Esophagus mucosa (tissue), 1 donor: ENCODE measurements at regions not wholly inside any gene's neighbourhood (a gene's known extent, or its start where the extent isn't known, plus 50 kb on each side); places are given as distances from the start of the nearest gene placed in this dataset.
"Not testable (repeated sequence)": the region's sequence is repeated elsewhere in the genome, so short reads cannot be mapped to it uniquely, and the experiment has no call there.

ENCODE experiments used
- ATAC-seq: fragments of 200-7000 bp; cut with Tn5 transposase; one replicate; pipeline ENCODE4 v1.9.1; 2020
- donor health status: DM: yes; HTN: yes; CAD: no.

- ATAC-seq, result no peak
Observed at GRCh38 chr5:169411786-169412430, 111.0 kb upstream of the SLIT3 start.

DNA sequence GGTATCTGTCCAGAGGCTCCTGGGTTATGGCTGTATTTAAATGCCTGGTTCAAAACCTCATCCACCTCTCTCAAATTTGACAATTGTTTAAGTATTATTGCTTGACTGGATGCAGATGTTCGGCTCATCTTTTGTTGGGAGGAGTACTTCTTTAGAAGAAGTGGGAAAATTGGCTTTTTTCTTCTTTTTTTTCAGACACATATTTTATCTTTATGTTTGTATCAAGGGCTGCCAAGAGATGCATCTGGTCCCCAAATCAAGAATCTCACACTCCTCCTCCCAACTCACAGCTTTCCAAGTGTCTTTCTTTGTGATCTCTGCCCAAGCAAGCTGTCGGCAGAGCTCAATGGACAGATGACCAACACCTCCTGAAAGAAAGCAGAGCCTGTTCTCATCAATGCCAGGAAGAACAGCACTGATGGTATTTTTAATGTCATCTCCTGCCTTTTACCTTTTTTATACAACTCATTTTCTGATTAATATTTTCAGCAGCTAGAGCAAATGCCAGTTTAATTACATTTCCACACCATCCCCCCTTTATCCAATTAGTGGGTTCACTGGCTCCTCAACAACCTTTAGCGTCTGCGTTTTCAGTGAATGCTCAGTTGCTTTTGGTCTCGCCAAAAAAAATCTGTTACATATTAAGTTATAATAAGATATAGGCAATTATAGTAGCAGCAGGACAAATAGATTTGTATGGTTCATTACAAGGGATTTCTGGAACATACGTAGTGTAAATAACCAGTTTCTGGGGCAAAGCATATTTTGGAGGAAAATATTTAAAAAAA, 110.3 kb upstream of the SLIT3 start:
- no peak for ATAC-seq

- ATAC-seq, result no peak
Observed at GRCh38 chr5:169408731-169409130, 107.8 kb upstream of the SLIT3 start.

DNA sequence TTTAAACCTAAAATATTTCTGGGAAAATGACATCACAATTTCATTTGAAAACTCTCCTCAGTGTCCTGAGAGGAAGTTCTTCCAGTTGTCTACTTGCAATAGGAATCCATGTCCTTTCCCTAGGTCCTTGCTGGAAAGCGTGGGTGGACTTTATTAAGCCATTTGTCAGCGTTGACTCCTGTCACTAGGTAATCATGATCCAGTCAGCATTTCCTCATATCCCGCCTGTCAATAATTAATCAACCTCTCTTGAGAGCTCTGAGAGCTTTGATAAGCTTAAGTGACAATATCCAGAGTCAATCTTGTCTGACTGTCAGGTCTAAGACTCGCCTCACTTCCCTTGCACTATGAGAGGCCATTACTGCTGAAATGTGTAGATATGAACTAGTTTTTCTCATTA, 107.2 kb upstream of the SLIT3 start:
- ATAC-seq, result no peak

- no peak for ATAC-seq
Observed at GRCh38 chr5:169404223-169404622, 103.3 kb upstream of the SLIT3 start.

DNA sequence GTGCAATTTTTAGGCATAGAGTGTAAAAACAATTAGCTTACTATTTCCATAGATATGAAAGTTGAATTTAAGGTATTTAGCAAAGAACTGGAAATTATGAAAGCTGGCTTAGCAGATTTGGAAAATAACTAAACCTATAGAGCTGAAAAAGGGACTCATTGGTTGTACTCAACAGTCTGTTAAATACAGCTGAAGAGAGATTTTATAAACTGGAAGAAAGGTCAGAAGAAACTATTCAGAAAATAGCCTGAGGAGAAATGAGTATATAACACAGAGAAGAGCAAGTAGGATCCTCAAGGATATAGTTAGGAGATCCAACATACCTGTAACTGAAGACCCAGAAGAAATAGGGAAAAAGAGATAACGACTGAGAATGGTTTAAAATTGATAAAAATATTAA, 97.6 kb upstream of the SLIT3 start:
- no peak for ATAC-seq

GRCh38 chr5:169395136-169395535, 94.2 kb upstream of the SLIT3 start:
- no peak for ATAC-seq

DNA sequence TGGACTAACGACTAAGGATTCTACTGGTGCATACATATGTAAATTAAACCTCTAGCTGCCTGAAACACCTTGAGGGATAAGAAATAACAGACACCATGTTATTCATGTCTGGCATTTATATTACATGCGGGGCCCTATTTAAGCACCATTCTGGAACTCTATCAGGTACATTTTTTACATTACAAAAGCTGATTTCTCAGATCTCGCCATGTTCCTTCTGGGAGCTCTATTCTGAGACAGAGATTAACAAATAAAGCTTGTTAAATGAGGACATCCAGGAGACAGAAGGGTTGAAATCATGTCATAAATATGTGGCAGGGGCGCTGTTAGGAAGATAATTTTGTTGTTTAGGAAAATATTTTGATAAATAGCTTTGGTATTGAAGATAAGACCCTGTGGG, 93.4 kb upstream of the SLIT3 start:
- ATAC-seq, result no peak

GRCh38 chr5:169393907-169394306, 93.0 kb upstream of the SLIT3 start:
- ATAC-seq, result no peak

- ATAC-seq, result no peak
Observed at GRCh38 chr5:169390265-169390664, 89.3 kb upstream of the SLIT3 start.

DNA sequence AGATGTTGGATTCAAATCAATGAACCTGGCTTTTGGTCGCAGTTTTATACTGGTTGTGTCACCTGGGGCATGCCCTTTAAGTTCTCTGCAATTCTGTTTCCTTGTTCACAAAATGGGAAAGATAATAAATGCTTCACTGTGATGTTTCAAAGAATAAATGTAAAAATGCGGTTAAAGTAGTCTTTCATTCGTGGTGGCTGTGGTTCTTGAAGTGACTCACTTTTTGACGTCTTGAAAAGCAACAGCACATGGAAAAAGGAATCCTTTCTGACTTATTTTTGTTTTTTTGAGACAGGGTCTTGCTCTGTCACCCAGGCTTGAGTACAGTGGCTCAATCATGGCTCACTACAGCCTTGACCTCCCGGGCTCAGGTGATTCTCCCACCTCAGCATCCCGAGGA, 88.4 kb upstream of the SLIT3 start:
- ATAC-seq, result no peak

DNA sequence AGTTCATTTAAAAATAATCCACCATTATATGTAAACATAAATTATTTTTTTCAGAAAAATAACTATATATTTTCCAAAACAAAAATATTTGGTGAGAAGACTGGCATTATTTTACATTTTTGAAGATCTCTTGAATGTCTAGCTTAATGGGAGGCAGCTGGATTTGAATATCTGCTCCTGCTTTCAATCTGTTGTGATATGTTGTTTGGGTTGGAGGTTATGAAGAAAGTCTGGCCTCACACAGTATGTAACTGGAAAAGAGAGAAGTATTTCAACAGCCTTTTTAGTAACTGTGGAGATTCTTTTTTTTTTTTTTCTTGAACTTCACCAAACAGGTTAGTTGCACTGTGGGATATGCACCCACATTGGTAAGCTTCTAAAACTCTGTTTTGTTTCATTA, 84.7 kb upstream of the SLIT3 start:
- ATAC-seq, result no peak

GRCh38 chr5:169384661-169385060, 83.7 kb upstream of the SLIT3 start:
- no peak for ATAC-seq

GRCh38 chr5:169374761-169375160, 73.8 kb upstream of the SLIT3 start:
- ATAC-seq, result no peak

GRCh38 chr5:169374111-169374510, 73.2 kb upstream of the SLIT3 start:
- no peak for ATAC-seq

- not testable (repeated sequence) for ATAC-seq
Observed at GRCh38 chr5:169371801-169372200, 70.9 kb upstream of the SLIT3 start.

GRCh38 chr5:169369130-169369529, 68.2 kb upstream of the SLIT3 start:
- ATAC-seq, result no peak

DNA sequence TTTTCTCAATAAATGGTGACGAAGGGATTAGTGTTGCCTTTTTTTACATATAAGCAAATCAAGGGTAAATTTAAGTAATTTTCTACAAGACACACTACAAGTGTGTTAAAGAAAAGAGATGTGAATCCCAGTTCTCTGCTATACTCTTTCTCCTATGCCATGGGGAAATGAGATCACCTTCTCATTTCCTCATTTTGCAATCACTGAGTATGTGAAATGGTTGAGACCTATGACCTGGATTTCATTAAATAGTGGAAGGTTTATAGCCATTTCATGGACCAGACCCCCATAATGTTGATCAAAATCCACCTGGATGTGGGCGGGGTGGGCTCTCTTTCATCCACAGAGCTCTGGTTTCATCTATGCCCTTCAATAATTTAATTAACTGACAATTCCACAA, 66.9 kb upstream of the SLIT3 start:
- no peak for ATAC-seq

GRCh38 chr5:169357291-169357690, 56.4 kb upstream of the SLIT3 start:
- ATAC-seq, result no peak

DNA sequence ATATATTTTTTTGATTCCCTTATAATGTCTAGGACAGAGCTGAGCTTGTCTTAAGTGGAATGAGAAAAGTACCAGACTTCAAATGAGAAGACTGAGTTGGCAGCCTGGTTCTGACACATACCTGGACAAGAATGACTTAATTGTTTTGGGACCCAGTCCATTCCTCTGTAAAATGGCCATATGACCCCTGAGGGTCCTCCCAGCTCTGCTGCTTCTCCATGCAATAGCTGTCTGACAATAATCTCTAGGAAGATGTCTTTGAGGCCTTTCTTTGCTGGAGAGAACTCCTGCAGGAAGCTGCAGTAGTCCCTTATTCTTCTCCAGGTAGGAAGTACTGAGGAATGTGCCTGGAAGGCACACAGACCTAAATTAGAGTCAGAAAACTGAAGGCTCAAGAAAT, 55.9 kb upstream of the SLIT3 start:
- ATAC-seq, result no peak

GRCh38 chr5:169356181-169356580, 55.2 kb upstream of the SLIT3 start:
- ATAC-seq, result no peak

DNA sequence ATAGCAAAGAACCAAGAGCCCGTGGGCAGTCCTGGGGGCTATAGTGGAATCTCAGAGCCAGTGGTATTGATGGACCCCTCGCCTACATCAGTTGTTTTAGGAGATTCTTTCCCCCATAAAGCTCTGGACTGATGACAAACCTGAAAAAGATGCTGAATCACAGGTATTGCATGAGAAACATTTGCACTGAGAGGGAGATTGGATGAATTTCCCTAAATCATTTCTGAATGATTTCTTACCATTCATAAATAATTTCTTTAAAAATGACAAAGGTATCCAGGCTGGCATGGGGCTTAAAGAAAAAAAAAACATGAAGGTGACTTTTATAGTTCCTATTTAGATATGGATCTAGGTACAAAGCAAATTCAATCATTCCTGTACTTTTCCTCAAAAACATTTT, 54.0 kb upstream of the SLIT3 start:
- ATAC-seq, result no peak

- no peak for ATAC-seq
Observed at GRCh38 chr5:169354263-169354662, 53.3 kb upstream of the SLIT3 start.

DNA sequence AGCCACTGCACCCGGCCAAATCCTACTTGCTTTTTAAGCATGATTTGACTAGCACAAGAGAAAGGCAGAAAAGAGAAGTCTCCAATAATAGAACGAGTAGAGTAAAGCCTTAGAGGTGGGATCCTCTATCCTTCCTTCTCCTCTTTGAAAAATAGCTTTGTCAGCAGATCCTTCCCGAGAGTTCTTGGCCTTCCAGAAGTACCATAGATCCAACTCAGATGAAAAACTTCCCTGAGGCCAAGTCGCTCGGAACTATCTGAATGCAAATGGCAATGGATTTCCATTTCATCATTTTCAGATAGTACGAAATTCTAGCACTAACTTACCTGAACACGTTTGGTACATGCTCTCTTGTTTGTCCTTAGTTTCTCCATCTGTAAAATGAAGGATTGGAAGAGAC, 52.0 kb upstream of the SLIT3 start:
- no peak for ATAC-seq

DNA sequence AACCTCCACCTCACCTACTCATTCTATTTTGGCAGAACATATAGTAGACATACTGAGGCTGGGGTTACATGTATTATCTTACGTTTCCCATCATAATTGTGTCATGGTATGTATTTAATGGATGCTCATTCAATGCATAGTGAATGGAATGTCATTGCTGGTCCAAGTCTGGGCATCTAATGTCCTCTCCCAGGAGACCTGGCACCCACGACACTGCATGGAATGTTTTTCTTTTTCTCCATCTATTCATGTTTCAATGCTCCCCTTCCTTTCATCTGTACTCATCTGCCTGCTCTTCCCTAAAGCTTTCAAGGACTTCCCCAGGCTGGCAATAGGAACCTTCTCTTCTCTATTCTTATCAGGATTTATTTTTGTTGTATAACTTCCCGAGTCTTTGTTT, 50.8 kb upstream of the SLIT3 start:
- no peak for ATAC-seq
